ENCODE measurements at regions not wholly inside any gene's neighbourhood (a gene's known extent, or its start where the extent isn't known, plus 50 kb on each side); places are given as distances from the start of the nearest gene placed in this dataset.

DNA sequence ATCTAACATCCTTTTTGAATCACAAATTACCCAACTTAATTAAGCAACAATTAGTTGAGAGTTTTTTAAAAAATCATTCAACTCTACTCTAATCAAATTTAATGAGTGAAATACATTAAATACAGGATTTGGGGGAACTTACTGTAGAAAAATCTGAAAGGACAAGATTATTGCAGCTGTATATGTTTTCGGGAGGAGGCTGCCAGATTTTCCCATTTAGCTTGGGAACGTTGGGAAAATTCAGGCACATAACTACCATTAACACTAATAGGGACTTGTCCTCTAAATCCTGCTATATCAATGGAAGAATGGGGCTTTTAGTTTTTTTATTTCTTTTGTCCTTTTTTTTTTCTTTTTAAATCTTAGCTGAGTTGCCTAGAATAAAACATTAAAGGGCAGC is 691.4 kb upstream of the FZD8 start:
- TF ChIP-seq, protein P1, sequence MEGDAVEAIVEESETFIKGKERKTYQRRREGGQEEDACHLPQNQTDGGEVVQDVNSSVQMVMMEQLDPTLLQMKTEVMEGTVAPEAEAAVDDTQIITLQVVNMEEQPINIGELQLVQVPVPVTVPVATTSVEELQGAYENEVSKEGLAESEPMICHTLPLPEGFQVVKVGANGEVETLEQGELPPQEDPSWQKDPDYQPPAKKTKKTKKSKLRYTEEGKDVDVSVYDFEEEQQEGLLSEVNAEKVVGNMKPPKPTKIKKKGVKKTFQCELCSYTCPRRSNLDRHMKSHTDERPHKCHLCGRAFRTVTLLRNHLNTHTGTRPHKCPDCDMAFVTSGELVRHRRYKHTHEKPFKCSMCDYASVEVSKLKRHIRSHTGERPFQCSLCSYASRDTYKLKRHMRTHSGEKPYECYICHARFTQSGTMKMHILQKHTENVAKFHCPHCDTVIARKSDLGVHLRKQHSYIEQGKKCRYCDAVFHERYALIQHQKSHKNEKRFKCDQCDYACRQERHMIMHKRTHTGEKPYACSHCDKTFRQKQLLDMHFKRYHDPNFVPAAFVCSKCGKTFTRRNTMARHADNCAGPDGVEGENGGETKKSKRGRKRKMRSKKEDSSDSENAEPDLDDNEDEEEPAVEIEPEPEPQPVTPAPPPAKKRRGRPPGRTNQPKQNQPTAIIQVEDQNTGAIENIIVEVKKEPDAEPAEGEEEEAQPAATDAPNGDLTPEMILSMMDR (IDR thresholded peaks at IDR 0.05; ENCODE audit: low read depth, low read length): no peak
- TF ChIP-seq EZH2phosphoT487 (IDR thresholded peaks at IDR 0.05; ENCODE audit: low read depth): no peak

Data from OCI-LY3 (cell line).